ENCODE measurements at regions not wholly inside any gene's neighbourhood (a gene's known extent, or its start where the extent isn't known, plus 50 kb on each side); places are given as distances from the start of the nearest gene placed in this dataset.

GRCh38 chr18:22668496-22668895, 250.8 kb upstream of the CTAGE1 start:
- TF ChIP-seq POLR2A (IDR thresholded peaks at IDR 0.05; ENCODE audit: extremely low read depth, insufficient read length) (no peak), CTCF (IDR thresholded peaks at IDR 0.05; ENCODE audit: low read depth, low read length) (no peak), MYC (IDR thresholded peaks at IDR 0.05; ENCODE audit: low read depth, low read length) (no peak)
